VCaP (cell line): ENCODE measurements at regions not wholly inside any gene's neighbourhood (a gene's known extent, or its start where the extent isn't known, plus 50 kb on each side); places are given as distances from the start of the nearest gene placed in this dataset.
"Not testable (repeated sequence)": the region's sequence is repeated elsewhere in the genome, so short reads cannot be mapped to it uniquely, and the experiment has no call there.

Experiments
- H3K27ac ChIP-seq: fragments of 450-650 bp; 2 replicates; pipeline ENCODE4 v1.5.1; 2017
- CTCF ChIP-seq: fragments of 450-650 bp; conservative IDR thresholded peaks from 2 replicates; pipeline ENCODE4 v1.5.1; 2017; ENCODE audit warnings: mild to moderate bottlenecking, moderate library complexity

- TF ChIP-seq CTCF: 0 out of 2 replicates have a peak, but pooled peaks have one; percentile 26
- no peak overlapping the region for H3K27ac ChIP-seq
These were observed 1159.8 kb upstream of the ALCAM start for GRCh38 chr3:104206925-104207324.

GRCh38 chr3:104214277-104214676, 1152.4 kb upstream of the ALCAM start:
- peak; percentile 21 for TF ChIP-seq CTCF

DNA sequence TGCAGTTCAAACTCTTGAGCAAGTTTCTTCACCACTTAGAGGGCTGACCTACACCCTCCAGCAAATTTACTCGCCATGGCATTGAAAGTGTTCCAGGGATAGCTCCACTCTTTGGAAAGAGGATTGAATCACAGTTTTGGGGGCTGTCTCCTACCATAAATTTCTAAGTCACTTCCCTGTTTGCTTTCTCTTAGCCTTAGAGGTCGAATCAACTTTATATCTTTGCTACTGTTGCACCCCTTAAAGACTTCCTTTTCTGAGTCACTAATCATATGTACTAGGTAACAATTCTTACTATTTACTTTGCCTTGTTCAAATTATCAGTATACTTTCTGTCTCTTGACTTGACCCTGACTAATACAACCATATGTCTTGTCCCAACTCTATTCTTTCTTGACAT, 1151.8 kb upstream of the ALCAM start:
- no peak for TF ChIP-seq CTCF
- H3K27ac ChIP-seq: no peak overlapping the region

More at GRCh38 chr3:104214277-104214676, 1152.4 kb upstream of the ALCAM start:
- H3K27ac ChIP-seq: no peak overlapping the region

DNA sequence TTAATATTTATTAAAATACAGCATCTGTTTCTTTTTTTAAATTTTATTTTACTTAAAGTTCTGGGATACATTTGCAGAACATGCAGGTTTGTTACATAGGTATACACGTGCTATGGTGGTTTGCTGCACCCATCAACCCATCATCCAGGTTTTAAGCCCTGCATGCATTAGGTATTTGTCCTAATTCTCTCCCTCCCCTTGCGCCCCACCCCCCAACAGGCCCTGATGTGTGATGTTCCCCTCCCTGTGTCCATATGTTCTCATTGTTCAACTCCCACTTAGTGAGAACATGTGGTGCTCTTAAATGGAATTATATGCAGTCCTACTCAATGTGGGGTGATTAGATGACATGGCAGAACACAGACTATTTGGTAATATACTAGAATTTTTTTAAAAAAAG, 1147.7 kb upstream of the ALCAM start:
- H3K27ac ChIP-seq: not testable (repeated sequence)

GRCh38 chr3:104234442-104235194, 1132.1 kb upstream of the ALCAM start:
- H3K27ac ChIP-seq: no peak overlapping the region
- TF ChIP-seq CTCF: no peak

- no peak for TF ChIP-seq CTCF
- H3K27ac ChIP-seq: no peak overlapping the region
These were observed 1122.0 kb upstream of the ALCAM start for GRCh38 chr3:104244680-104245220.

GRCh38 chr3:104245261-104245660, 1121.4 kb upstream of the ALCAM start:
- no peak for TF ChIP-seq CTCF
- H3K27ac ChIP-seq: no peak overlapping the region

DNA sequence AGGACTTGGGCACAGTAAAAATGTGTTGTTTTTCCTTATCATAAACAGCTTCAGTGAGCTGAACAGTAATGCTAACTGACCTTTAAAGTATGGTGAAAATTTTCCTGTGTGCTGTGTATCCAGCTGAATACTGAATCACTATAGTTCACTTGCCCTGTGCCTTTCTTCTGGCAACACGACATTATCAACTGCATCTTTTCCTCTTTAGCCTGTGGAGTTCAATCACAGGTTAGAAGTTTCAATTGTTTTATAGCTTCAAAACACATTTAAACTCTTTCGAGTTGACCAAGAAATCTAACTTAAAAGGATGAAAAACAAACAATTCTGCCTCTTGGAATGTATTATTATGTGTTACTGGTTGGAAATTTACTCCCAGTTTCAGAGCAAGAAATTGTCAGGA, 1120.7 kb upstream of the ALCAM start:
- H3K27ac ChIP-seq: no peak overlapping the region
- TF ChIP-seq CTCF: no peak
